GM19239 (cell line): ENCODE measurements at regions not wholly inside any gene's neighbourhood (a gene's known extent, or its start where the extent isn't known, plus 50 kb on each side); places are given as distances from the start of the nearest gene placed in this dataset.

Experiments used
- DNase-seq: peaks from one replicate; pipeline ENCODE4 v3.0.0; 2011; ENCODE audit warnings: low spot score; ENCODE audit not compliant: insufficient read length
- FAIRE-seq: peaks from 2 replicates; lab custom pipeline; 2011; peaks lifted over from hg19 to GRCh38; lab: Jason Lieb, UNC

- FAIRE-seq (no peak), DNase-seq (no peak)
These were observed 55.9 kb upstream of the KIRREL3 start for GRCh38 chr11:127056338-127056971.

GRCh38 chr11:127055236-127055635 lies 54.7 kb upstream of the KIRREL3 start:
- DNase-seq (no peak), FAIRE-seq (no peak)

DNA sequence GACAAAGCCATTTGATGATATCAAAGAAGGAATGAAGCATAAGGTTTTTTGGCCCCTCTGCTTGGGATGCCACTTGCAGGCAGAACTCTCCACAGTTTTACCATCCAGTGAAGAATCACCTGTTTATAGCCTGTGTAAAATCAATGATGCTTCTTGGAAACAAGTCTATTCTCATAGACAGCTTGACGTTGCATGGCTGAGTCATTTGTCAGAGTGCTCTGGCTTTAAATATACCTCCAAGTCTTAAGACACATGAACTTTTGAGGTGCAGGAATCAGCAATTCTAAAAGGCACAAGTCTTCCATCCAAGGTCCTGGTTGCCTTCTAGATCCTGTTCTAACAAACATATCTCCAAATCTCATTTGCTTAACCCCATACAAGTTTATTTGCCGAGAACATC lies 53.6 kb upstream of the KIRREL3 start:
- FAIRE-seq = no peak
- no peak for DNase-seq

- DNase-seq (no peak), FAIRE-seq (no peak)
These were observed 51.8 kb upstream of the KIRREL3 start for GRCh38 chr11:127052404-127052803.
